GM21381 (cell line): ENCODE measurements at regions not wholly inside any gene's neighbourhood (a gene's known extent, or its start where the extent isn't known, plus 50 kb on each side); places are given as distances from the start of the nearest gene placed in this dataset.

ENCODE experiments used
- ATAC-seq: cut with Tn5 transposase; IDR thresholded peaks from one replicate; pipeline ENCODE4 v1.9.1; 2021; ENCODE audit warnings: mild to moderate bottlenecking, moderate library complexity; ENCODE audit not compliant: unreplicated experiment

DNA sequence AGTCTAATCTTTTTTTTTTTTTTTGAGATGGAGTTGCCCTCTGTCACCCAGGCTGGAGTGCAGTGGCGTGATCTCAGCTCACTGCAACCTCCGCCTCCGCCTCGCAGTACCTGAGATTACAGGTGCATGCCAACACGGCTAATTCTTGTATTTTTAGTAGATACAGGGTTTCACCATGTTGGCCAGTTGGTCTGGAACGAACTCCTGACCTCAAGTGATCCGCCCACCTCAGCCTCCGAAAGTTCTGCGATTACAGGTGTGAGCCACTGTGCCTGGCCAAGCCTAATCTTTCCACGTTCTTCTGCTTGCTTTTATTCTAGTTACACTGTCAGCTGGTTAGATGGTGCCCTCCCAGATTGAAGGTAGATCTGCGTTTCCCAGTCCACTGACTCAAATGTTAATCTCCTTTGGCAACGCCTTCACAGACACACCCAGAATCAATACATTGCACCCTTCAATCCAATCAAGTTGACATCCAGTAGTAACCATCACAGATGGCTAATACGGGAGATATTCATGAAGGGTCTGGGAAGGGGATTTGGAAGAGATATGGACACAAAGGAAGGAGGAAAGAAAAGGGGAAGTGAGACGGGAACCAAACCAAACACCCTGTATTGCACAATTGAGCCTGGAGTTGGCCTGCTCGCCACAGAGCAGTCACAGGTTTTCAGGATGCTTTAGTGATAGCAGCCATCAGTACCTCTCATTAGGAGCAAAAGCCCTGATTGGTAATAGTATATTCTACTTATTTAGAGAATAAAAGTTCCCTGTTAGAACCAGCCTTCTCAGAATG is 229.8 kb downstream of the PIK3C3 start:
- no peak for ATAC-seq

DNA sequence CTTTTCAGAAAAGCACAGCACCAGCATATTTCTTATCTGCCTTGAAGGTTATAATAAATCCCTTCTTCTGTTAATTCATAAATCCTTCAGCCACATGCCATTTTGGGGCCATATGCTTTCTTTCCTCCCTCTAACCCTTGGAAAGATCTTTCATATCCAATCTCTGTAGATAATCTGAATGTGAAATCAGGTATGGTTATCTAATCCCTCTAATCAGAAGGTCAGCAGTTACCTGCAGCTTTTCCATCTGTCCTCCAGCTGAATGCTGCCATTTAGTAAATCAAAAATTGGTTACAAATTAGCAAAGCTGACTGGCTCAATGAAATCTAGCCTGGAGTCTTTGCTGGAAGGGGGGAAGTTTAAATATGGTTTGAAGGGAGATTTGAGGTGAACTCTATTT is 230.5 kb downstream of the PIK3C3 start:
- ATAC-seq, result no peak

DNA sequence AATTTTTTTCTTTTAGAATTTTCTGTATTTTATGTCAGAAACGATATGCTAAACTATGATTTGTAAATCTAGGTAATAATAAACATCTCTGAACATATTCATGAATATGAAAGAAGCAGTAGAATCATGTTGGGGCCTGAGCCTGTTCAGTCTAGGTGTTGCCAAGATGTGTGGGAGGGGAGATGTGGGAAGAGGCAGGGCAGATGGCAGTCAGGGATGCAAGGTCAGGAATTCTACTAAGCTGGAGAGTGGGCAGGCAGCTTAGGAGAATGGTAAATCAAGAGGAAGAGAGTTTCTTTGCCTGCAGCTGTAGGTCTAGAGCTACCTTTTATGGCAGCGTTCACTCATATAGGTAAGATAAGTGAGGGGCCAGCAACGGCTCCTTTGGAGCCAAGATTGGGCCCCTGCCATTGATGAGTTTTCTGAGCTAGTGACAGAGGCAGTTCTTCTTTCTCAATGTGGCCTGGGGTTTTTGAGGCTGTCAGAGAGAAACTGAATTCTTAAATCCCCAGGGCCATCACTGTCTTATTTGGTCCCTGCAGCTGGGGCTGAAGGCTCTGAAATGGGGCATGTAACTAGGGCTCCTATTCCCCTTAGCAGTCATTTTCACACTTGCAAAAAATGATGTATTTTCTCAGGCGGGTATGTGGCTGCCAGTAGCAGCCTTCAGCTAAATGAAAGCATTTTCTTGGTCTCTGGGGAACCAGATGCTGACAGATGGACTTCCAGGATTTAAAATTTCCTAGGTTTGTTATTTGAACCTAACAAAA is 232.8 kb downstream of the PIK3C3 start:
- peak; percentile 68 for ATAC-seq

DNA sequence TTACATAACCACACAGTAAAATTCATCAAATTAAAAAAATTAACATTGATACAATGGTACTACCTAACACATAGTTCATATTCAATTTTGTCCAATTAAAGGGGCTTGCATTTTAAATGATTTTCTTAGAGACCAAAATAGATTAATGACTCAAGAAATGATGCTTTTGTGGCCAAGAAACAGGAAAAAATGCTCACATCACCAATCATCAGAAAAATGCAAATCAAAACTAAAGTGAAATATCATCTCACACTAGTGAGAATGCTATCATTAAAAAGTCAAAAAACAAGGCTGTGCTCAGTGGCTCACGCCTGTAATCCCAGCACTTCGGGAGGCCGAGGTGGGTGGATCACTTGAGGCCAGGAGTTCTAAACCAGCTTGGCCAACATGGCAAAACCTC is 235.6 kb downstream of the PIK3C3 start:
- no peak for ATAC-seq

DNA sequence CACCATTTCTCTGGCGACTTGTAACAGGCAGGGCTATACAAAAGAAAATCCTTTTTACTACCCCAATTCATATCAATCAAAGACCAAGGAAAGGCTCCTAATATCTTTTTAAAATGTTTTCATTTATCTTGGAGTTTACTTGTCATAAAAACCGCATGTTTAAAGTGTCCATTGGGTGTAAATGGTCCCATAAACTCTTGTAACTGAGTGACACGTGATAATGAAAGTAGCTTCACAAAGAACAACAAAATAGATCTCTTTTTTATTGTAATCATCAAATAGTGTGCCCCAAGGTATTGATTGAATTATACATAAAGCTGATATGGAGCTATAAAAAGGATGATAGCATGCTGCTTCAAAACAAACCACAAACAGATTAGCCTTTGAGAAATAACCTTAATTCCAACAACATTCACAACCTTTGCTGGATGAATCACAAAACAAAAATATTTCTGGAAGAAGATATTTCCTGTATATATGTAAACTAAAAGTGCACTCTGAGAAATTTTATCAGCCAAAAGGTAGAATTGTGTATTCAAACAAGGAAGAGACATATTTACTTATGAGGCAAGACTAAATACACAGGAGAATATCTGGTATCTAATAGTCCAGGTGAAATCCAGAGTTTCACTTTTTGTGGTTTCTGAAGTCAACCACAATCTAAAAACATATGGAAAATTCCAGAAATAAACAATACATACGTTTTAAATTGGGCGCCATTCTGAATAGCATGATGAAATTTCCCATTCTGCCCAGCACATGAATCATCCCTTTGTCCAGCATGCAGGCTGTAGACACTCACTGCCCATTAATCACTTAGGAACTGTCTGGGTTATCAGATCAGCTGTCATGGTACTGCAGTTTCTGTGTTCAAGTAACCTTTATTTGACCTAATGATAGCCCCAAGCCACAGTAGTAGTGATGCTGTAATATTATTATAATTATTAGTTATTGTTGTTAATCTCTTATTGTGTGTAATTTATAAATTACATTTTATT is 237.5 kb downstream of the PIK3C3 start:
- no peak for ATAC-seq

DNA sequence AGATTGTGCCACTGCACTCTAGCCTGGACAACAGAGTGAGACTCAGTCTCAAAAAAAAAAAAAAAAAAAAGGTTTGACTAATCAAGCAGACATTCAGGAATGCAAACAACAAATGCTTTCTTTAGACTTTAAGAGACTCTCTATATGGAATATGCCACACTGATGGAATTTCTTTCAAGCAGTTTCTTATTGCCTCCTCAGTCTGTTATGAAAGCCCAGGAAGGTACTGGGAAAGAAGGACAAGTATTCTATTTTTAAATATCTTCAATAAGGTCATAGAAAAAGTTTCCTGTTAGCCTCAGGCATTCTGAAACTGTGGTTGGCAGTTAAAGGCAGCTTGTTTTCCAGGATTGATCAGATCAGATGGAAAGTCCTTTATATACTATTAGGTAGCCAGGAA is 241.6 kb downstream of the PIK3C3 start:
- no peak for ATAC-seq

DNA sequence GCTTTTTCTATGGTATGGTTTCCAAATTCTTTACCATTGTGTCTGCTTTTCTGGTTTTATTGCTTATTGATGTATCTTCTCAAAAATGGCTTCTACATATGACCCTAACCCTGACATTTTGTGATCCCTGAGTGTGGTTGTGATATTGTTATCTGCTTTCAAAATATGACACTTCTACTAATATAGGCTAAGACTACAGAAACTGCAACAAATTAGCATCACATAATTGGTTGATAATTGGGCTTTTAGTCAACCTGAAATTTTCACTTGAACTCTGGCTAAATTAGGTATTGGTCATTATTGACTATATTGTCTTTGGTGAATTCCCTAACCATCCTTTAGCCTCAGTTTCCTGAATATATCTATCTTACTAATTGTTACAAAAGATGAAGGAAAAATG is 246.1 kb downstream of the PIK3C3 start:
- ATAC-seq, result no peak

DNA sequence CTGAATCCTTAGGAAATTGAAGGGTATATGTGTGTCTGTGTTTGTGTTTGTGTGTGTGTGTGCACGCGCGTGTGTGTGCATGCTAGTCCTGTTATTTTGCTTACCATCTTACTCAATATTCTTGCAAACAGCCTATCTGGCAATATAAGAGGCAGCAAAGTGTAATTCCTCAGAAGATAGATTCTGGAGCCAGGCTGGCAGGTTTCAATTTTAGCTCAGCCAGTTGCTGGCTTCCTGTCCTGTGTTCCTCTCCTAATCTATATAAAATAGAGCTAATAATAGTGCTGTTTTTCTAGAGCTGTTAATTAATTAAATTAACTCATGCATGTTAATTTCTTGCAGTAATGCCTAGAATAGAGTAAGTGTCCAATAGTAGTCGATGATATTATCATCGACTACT is 256.2 kb downstream of the PIK3C3 start:
- no peak for ATAC-seq

DNA sequence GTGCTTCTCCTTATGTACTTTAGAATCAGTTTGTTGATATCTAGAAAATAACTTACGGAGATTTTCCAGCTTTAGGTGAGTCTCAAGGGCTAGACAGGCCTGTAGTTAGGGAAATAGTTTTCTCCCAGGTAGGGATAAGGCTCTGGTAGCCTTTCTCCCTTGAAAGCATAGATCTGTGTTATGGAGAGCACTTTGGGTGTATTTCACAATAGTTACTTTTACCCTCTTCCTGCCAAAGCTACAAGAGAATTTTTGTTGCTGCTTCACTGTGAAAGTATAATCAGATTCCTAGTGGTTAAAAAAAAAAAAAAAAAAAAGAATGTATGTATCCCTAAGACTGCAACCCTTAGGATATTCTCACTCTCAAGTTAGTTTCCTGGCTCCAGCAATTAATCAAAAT is 267.5 kb downstream of the PIK3C3 start:
- no peak for ATAC-seq

DNA sequence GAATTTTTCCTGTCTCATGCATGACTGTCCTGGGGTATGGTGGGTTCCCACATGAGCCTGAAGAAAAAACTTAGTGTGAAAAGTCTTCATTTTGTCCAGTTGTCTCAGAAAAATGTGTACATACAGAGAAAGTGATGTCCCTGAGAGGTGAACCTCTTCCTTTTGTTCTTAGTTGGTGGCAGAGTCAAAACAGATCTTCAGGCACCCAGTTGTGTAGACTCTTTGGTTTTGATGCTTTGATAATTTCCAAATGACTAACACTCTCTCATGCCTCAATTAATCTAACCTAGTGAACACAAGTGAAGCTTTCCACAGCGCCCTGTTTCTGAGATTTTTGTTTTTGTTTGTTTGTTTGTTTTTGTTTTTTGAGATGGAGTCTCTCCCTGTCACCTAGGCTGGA is 273.5 kb downstream of the PIK3C3 start:
- ATAC-seq, result no peak

DNA sequence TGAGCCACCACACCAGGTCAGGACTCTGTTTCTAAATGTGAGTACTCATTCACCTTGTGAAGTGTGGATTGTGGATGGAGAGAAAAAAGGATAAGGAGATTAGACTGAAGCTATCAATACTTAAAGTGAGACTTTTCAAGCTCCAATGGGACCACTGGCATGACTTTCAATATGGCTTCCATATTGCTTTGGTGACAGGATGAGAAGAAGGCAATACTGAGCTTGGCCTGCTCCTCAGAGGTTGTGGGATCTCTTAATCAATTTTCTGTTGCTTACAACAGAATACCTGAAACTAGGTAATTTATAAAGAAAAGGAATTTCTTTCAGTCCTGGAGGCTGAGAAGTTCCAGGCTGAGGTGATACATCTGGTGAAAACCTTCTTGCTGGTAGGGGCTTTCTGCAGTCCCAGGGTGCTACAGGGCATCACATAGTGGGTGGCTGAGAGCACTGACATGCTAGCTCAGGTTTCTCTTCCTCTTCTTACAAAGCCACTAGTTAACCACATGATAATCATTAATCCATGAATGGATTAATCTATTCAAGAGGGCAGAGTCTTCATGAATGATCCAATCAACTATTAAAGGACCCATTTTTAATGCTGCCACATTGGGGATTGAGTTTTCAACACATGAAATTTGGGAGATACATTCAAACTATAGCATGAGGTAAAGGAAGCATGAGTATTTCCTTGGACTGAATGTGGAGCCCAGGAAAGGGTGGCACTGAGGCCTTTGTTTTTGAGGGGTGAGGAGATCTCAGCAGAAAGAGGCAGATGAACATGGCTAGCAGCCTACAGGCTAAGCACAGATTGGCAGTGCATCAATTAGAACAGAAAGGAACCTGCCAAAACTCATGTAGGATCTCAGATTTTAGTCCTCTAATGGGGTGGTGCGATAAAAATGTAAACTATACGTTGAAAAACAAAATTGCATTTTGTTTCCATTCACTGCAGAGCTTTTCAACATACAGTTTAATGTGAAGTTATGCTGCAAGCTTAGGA is 274.5 kb downstream of the PIK3C3 start:
- peak; percentile 98 for ATAC-seq

DNA sequence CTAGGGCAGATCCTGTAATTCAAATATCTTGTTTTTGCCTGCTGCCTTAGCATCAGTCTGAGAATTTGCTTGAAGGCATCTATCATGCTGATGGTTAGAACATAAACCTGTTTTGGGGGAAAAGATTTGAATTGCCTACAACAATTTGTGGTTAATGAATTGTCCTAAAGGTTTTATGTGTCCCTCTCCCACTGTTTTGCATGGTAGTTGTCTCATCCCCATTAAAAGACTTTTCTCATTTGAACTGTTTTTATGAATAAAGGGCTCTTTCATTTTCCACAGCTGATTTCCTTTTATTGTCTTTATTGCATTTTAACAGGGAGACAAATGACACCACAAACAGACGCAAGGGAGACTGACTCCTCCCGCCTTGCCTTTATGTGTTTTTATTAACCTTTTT is 275.6 kb downstream of the PIK3C3 start:
- no peak for ATAC-seq

DNA sequence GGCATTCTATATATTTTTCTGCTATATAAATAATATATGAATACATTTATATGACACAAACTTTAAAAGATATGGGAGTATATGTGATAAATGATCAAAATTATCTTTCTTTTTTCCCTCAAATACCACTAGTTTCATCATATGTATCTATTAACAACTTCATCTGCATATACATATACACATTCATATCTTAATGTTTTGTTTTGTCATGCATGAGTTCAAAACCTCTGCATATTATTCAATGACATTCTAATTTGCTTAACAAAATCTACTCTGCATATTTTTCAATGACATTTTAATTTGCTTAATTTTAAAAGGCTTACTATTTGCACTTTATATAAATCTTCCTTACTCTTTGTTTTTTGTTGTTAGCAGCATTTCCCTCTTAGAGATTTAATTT is 276.2 kb downstream of the PIK3C3 start:
- ATAC-seq, result no peak

DNA sequence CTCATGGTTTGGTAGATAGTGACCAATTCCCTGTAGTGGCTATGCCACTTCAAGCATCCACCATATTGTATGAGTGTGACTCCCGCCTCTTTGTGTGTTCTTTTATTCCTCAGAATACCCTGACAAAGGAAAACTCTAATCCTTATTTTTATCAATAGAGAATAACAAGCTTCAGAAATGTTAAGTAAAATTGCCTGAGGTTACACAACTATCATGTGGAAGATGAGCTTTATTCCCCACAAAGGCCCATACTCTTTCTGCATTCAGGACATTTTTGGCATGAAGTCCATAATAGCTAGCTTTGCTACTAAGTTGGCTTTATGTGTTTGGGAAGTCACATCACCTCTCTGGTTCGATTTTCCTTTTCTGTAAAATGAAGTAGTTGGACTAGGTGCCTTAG is 276.8 kb downstream of the PIK3C3 start:
- ATAC-seq, result no peak

DNA sequence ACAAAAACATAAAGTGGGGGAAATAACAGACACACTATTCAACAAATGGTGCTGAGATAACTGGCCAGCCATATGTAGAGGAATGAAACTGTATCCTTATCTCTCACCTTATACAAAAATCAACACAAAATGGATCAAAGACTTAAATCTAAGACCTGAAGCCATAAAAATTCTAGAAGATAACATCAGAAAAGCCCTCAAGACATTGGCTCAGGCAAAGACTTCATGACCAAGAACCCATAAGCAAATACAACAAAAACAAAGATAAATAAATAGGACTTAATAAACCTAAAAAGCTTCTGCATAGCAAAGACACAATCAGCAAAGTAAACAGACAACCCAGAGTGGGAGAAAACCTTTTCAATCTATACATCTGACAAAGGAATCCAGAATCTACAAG is 278.9 kb downstream of the PIK3C3 start:
- ATAC-seq, result no peak

DNA sequence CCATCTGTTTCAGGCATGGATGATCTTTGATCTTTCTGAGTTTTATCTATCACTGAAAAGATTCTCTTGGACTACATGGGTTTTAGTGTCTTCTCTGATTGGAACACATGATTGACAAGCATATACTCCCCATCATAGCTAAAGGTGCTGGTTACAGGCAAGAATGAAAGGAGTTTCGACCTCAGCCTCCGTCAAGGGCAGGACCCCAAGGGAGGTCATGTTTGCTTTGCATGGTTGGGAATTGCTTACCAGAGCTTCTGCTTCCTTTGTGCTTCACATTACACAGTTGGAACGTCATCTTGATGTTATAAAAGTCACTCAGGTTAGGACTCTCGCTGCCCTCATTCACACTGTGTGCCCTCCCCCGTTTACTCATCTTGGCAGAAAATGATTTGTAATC is 287.7 kb downstream of the PIK3C3 start:
- ATAC-seq, result no peak

DNA sequence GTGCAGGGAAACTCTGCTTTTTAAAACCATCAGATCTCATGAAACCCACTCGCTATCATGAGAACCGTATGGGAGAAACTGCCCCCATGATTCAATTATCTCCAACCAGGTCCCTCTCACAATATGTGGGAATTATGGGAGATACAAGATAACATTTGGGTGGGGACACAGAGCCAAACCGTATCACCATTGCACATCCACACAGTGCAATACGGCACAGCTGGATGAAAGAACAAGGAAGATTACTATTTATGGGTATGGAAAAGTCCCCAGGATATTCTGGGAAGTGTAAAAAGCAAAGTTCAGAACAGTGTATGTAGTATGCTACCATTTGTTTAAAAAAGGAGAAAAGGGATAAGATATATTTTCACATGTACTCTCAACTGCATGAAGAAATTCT is 290.1 kb downstream of the PIK3C3 start:
- no peak for ATAC-seq

DNA sequence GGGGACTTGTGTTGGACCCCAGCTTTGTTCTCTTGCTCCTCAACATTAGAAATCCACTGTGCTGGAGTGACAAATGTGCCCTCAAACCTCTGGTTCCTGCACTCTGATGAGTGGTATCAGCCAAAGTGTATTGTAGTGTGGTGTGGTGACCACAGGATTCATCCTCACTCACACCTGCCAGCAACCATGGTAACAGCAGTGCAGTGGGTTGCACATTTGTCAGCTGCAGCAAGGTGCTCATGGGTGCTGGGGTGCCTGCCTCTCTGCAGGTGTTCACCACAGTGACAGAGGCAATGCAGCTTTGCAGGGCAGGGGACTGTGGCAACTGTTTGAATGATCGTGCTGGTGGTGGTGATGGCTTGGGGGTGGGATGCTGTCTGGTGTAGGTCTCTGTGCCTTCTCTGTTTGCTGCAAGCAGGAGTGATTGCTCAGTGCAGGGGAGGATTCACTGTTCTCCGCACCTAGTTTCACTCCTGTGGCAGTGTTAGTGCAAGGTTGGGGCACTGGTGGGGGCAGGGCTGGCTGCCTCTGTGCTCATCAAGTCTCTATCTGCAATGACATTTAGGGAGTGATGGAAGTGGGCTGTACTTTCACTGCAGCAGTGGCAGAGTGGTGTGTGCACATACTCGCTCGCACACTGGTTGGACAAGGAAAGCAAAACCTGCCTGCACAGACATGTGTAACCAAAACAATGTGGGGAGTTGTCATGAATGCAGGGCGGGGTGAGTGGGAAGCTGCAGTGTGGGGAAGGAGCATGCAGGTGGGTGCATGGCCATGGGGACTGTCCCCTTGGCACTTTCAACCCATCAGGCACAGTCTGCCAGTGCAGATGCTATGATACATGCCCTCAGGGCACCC is 301.1 kb downstream of the PIK3C3 start:
- no peak for ATAC-seq

DNA sequence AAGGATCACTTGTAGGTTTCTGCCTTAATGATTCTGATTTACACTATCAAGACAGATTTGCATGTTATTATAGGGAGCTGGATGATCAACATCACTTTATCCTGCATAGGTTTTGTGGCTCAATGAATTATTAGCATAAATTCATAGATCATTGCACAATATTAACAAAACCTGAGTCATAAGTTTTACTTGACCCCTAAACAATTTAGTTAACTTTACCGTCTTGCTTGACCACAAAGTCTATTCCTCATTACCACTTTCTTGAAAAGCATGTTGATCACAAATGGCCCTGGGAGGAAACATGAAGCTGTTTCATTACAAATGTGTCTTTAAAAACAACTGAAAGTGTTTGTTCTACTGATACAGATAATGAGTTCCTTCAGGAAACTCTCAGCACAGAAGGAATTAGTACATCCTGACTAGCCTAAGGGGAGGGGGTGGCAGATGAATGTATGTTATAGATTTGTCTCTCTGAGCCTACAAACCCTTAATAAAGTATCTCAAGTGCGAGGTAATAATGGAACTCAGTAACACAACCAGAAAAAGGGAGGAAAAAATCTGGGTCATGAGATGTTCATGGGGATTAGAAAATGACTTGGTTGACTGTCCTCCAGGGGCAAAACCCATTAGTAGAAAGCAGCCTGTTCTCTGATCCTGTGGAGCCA is 303.4 kb downstream of the PIK3C3 start:
- no peak for ATAC-seq
